Thyroid gland (tissue), 4 donors: ENCODE measurements at regions not wholly inside any gene's neighbourhood (a gene's known extent, or its start where the extent isn't known, plus 50 kb on each side); places are given as distances from the start of the nearest gene placed in this dataset.

Source experiments
- POLR2A ChIP-seq, 2 donors: fragments of 450-650 bp; IDR thresholded peaks; one replicate each; pipeline ENCODE4 v1.6.1; 2017; ENCODE audit warnings: antibody characterized with exemption in 2 of 2, mild to moderate bottlenecking in 2 of 2, moderate library complexity in 1 of 2
- TF ChIP-seq, protein P1 (sequence below), 6 experiments: fragments of 200-600 bp in 3 of 6; fragments of 450-650 bp in 3 of 6; sonication (generic) in 3 of 6; IDR thresholded peaks; one replicate each; pipeline ENCODE4 v1.5.1; 2016 to 2019; ENCODE audit warnings: antibody characterized with exemption in 6 of 6, mild to moderate bottlenecking in 2 of 6, inconsistent platforms in 1 of 6, moderate library complexity in 1 of 6

DNA sequence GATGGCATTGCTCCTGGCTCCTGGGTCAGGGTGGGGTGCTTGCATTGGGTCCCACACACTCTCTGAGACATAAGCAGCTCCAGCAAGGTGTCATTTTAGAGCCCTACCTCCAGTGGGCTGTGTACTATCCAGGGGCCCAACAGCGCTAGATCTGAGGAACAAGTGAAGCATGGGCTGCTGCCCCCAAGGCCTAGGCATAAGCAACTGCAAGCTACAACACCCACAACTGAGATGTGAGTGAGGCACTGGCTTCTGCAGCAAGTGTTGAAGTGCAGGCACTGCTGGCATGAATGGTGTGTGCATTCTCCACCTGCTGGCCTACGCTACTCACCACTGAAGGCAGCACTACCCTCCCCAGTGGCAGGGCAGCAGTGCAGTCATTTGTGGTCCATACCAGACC is 81.0 kb upstream of the STK39 start:
- TF ChIP-seq, protein P1, sequence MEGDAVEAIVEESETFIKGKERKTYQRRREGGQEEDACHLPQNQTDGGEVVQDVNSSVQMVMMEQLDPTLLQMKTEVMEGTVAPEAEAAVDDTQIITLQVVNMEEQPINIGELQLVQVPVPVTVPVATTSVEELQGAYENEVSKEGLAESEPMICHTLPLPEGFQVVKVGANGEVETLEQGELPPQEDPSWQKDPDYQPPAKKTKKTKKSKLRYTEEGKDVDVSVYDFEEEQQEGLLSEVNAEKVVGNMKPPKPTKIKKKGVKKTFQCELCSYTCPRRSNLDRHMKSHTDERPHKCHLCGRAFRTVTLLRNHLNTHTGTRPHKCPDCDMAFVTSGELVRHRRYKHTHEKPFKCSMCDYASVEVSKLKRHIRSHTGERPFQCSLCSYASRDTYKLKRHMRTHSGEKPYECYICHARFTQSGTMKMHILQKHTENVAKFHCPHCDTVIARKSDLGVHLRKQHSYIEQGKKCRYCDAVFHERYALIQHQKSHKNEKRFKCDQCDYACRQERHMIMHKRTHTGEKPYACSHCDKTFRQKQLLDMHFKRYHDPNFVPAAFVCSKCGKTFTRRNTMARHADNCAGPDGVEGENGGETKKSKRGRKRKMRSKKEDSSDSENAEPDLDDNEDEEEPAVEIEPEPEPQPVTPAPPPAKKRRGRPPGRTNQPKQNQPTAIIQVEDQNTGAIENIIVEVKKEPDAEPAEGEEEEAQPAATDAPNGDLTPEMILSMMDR (IDR thresholded peaks at IDR 0.05) = no peak
- no peak for TF ChIP-seq POLR2A (IDR thresholded peaks at IDR 0.05)
